OCI-LY7 (cell line): ENCODE measurements at regions not wholly inside any gene's neighbourhood (a gene's known extent, or its start where the extent isn't known, plus 50 kb on each side); places are given as distances from the start of the nearest gene placed in this dataset.
"Not testable (repeated sequence)": the region's sequence is repeated elsewhere in the genome, so short reads cannot be mapped to it uniquely, and the experiment has no call there.

Experiments
- BruUV-seq: library from RNA; stranded (reverse); fragments of 400-500 nt; replicated peaks from 2 replicates; lab custom pipeline; 2021; lab: Mats Ljungman, UMichigan
- CTCF ChIA-PET: fragments of 300-600 bp; sonication (Branson Sonifier 250); formaldehyde crosslinking; loops from one replicate; lab custom pipeline; 2022; ENCODE audit warnings: antibody characterized with exemption; ENCODE audit not compliant: unreplicated experiment; lab: Charles Lee
- POLR2A ChIA-PET: fragments of 300-600 bp; sonication (Branson Sonifier 250); formaldehyde crosslinking; loops from one replicate; lab custom pipeline; 2022; ENCODE audit warnings: antibody characterized with exemption; lab: Charles Lee
- DNase-seq: peaks from one replicate; pipeline ENCODE4 v3.0.0-alpha.2; 2015; ENCODE audit warnings: low spot score
- H2AFZ ChIP-seq: fragments of 200-600 bp; sonication (generic), shearing (Covaris generic); 2 replicates; pipeline ENCODE4 v1.6.1; 2014; ENCODE audit warnings: mild to moderate bottlenecking, antibody characterized with exemption, low read length, moderate library complexity
- H3K27ac ChIP-seq: fragments of 200-600 bp; sonication (generic); 2 replicates; pipeline ENCODE4 v1.5.1; 2014; ENCODE audit warnings: mixed run types, low read depth, mild to moderate bottlenecking, moderate library complexity, low read length, inconsistent platforms; ENCODE audit not compliant: poor library complexity, severe bottlenecking
- H3K36me3 ChIP-seq: fragments of 200-600 bp; sonication (generic); 2 replicates; pipeline ENCODE4 v1.6.1; 2014; ENCODE audit warnings: mild to moderate bottlenecking, antibody characterized with exemption, low read length, moderate library complexity, mixed read lengths; ENCODE audit not compliant: insufficient read depth
- H3K4me1 ChIP-seq: fragments of 200-600 bp; sonication (generic); 2 replicates; pipeline ENCODE4 v1.5.1; 2014; ENCODE audit warnings: mild to moderate bottlenecking, low read length; ENCODE audit not compliant: insufficient read depth, poor library complexity, severe bottlenecking
- H3K4me2 ChIP-seq: fragments of 200-600 bp; sonication (generic); 2 replicates; pipeline ENCODE4 v1.6.1; 2014; ENCODE audit warnings: mild to moderate bottlenecking, low read length
- H3K4me3 ChIP-seq: fragments of 200-600 bp; sonication (generic); 2 replicates; pipeline ENCODE4 v1.5.1; 2014; ENCODE audit warnings: mild to moderate bottlenecking, low read depth, low read length; ENCODE audit not compliant: poor library complexity, severe bottlenecking
- H3K79me2 ChIP-seq: fragments of 200-600 bp; sonication (generic); 2 replicates; pipeline ENCODE4 v1.6.1; 2016; ENCODE audit warnings: low read depth, mild to moderate bottlenecking, low read length, moderate library complexity, mixed read lengths; ENCODE audit not compliant: insufficient read depth
- H3K9me2 ChIP-seq: fragments of 200-600 bp; sonication (generic); 2 replicates; pipeline ENCODE4 v1.6.1; 2016; ENCODE audit warnings: mild to moderate bottlenecking, low read length, mixed read lengths; ENCODE audit not compliant: insufficient read depth
- H3K9me3 ChIP-seq: fragments of 200-600 bp; sonication (generic); 2 replicates; pipeline ENCODE4 v1.6.1; 2014; ENCODE audit warnings: mild to moderate bottlenecking, mixed run types, low read length, mixed read lengths
- H4K20me1 ChIP-seq: fragments of 200-600 bp; sonication (generic); 2 replicates; pipeline ENCODE4 v1.6.1; 2014; ENCODE audit warnings: mild to moderate bottlenecking, antibody characterized with exemption, low read length, moderate library complexity, mixed read lengths; ENCODE audit not compliant: insufficient read depth
- intact Hi-C: fragments of 100-400 bp; cut with micrococcal nuclease; formaldehyde crosslinking; loops from one replicate; pipeline ENCODE4 v1.10.0; 2022; ENCODE audit not compliant: unreplicated experiment

GRCh38 chr1:83180621-83181020 lies 818.3 kb downstream of the TTLL7 start:
- POLR2A ChIA-PET, H3K79me2 ChIP-seq, H3K4me2 ChIP-seq, H2AFZ ChIP-seq, DNase-seq, H3K9me3 ChIP-seq, H3K4me3 ChIP-seq, H3K9me2 ChIP-seq, BruUV-seq, H3K36me3 ChIP-seq, intact Hi-C loops, H3K4me1 ChIP-seq, CTCF ChIA-PET, H4K20me1 ChIP-seq, H3K27ac ChIP-seq: not testable (repeated sequence)

- H2AFZ ChIP-seq, H3K4me2 ChIP-seq, H3K9me3 ChIP-seq, H4K20me1 ChIP-seq, H3K9me2 ChIP-seq, H3K27ac ChIP-seq, BruUV-seq, CTCF ChIA-PET, intact Hi-C loops, DNase-seq, H3K36me3 ChIP-seq, POLR2A ChIA-PET, H3K4me3 ChIP-seq, H3K4me1 ChIP-seq, H3K79me2 ChIP-seq: not testable (repeated sequence)
These were observed 831.3 kb downstream of the TTLL7 start for GRCh38 chr1:83167634-83168033.

GRCh38 chr1:83163879-83164475 lies 835.0 kb downstream of the TTLL7 start:
- POLR2A ChIA-PET, H3K4me3 ChIP-seq, H3K27ac ChIP-seq, H4K20me1 ChIP-seq, H3K9me2 ChIP-seq, H3K9me3 ChIP-seq, BruUV-seq, H3K4me2 ChIP-seq, DNase-seq, H3K4me1 ChIP-seq, intact Hi-C loops, H3K36me3 ChIP-seq, H2AFZ ChIP-seq, H3K79me2 ChIP-seq, CTCF ChIA-PET: not testable (repeated sequence)

GRCh38 chr1:83158924-83159323 lies 840.0 kb downstream of the TTLL7 start:
- DNase-seq, POLR2A ChIA-PET, H3K9me2 ChIP-seq, H3K4me2 ChIP-seq, H4K20me1 ChIP-seq, H2AFZ ChIP-seq, H3K79me2 ChIP-seq, BruUV-seq, intact Hi-C loops, CTCF ChIA-PET, H3K36me3 ChIP-seq, H3K27ac ChIP-seq, H3K9me3 ChIP-seq, H3K4me3 ChIP-seq, H3K4me1 ChIP-seq: not testable (repeated sequence)

- intact Hi-C loops, DNase-seq, H3K4me3 ChIP-seq, H3K79me2 ChIP-seq, H3K9me3 ChIP-seq, H3K9me2 ChIP-seq, H3K36me3 ChIP-seq, H3K4me1 ChIP-seq, H4K20me1 ChIP-seq, BruUV-seq, H2AFZ ChIP-seq, CTCF ChIA-PET, POLR2A ChIA-PET, H3K27ac ChIP-seq, H3K4me2 ChIP-seq: not testable (repeated sequence)
These were observed 844.6 kb downstream of the TTLL7 start for GRCh38 chr1:83154306-83154705.

- H3K36me3 ChIP-seq, H4K20me1 ChIP-seq, DNase-seq, H3K4me3 ChIP-seq, H3K9me2 ChIP-seq, H3K4me1 ChIP-seq, BruUV-seq, H3K79me2 ChIP-seq, POLR2A ChIA-PET, H2AFZ ChIP-seq, H3K9me3 ChIP-seq, H3K27ac ChIP-seq, CTCF ChIA-PET, H3K4me2 ChIP-seq, intact Hi-C loops: not testable (repeated sequence)
These were observed 847.6 kb downstream of the TTLL7 start for GRCh38 chr1:83151167-83151898.
